Stimulated activated CD4-positive, alpha-beta T cell treated with anti-CD3 and anti-CD28 coated beads, Interleukin-15, amount 100 ng/mL, for 48 hours (primary cell): ENCODE measurements at regions not wholly inside any gene's neighbourhood (a gene's known extent, or its start where the extent isn't known, plus 50 kb on each side); places are given as distances from the start of the nearest gene placed in this dataset.

Experiments
- DNase-seq, 2 donors: peaks; one replicate each; pipeline ENCODE4 v3.0.0-alpha.2; 2020; ENCODE audit warnings: low read depth in 2 of 2

DNA sequence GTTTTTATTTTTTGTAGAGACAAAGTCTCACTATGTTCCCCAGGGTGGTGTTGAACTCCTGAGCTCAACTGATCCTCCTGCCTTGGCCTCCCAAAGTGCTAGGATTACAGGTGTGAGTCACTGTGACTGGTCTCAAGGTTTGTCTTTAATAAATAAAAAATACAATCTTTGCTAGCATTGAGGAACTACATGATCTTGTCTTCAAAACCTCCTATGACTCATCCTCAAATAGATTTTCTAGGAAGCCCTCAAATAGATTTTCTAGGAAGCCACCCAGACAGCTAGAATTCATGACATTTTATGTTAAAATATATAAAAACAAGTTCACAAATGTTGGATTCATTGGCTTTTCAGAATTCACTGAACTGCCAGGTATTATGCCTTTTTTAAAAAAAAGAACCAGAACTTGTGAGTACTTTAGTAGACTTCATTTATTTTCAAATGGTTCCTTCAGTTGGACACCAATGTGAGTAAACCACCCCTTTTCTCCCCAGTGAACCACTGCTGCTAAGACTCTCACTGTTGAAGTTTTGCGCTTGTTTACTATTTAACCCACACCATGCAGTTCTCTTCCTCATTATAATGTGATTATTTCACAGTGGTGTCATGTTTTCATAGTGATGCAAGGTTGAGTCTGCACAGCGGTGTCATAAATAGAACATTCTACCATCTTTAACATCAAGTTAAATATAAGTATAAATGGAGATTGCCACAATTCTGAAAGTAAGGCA, 303.9 kb downstream of the CASP12 start:
- no peak for DNase-seq

DNA sequence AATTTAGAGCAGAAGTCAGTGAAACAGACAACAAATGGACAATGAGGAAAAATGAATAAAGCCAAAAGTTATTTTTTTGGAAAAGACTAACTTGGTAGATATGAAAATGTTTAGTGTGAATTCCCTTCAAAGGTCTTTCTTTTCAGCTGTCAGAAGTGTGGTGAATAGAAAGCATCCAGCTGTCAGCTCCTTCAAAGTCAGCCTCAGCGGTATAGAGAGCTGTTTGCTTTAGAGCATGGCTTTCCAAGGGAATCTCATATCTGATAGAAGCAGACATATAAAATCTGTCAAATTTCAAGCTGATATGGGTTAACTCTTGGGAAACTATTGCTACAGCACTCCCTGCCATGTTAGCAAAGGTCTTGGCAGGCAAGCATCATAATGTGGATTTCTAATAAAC, 309.3 kb downstream of the CASP12 start:
- no peak for DNase-seq

- no peak for DNase-seq
Measured at GRCh38 chr11:104588446-104588845, 309.8 kb downstream of the CASP12 start.

GRCh38 chr11:104584823-104585222, 313.4 kb downstream of the CASP12 start:
- DNase-seq: no peak

GRCh38 chr11:104583857-104584256, 314.4 kb downstream of the CASP12 start:
- DNase-seq: no peak

GRCh38 chr11:104582431-104582830, 315.8 kb downstream of the CASP12 start:
- DNase-seq: no peak

DNA sequence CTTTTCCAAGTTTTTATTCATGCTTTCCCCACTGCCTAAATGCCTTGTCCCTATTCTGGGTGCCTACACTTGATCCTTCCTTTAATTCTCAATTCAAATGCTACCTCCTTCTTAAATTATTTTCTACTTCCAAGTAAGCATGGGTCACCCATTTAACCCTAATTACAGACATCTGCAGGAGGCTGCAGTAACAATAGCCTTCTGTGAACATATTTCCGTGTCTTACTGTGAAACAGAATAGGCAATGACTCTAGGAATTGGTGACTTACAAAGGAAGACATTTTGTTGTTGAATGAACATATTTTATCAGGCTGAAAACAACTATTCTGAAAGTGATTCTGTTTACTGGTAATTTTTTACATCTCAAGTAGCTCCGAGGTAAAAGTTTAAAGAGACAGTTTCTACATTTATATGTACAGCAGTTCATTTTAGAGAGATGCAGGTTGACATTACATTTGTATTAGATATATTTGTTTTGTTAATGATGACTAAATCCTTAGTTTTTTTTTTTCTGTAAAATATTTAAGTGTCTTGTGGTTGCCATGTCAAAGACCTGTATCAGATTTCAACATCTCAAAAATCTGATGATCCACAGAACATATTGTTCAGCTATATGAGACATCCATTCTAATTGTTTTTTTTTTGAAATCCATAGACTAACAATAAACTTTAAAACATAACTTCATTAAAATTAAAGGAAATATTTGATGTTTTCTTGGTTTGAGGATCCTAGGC, 316.8 kb downstream of the CASP12 start:
- DNase-seq: no peak

- no peak for DNase-seq
Measured at GRCh38 chr11:104573441-104573990, 324.7 kb downstream of the CASP12 start.

- DNase-seq: no peak
Measured at GRCh38 chr11:104572279-104572678, 326.0 kb downstream of the CASP12 start.

- no peak for DNase-seq
Measured at GRCh38 chr11:104570078-104570701, 328.1 kb downstream of the CASP12 start.

GRCh38 chr11:104565583-104565961, 332.7 kb downstream of the CASP12 start:
- DNase-seq: no peak

- no peak for DNase-seq
Measured at GRCh38 chr11:104564921-104565582, 333.2 kb downstream of the CASP12 start.

DNA sequence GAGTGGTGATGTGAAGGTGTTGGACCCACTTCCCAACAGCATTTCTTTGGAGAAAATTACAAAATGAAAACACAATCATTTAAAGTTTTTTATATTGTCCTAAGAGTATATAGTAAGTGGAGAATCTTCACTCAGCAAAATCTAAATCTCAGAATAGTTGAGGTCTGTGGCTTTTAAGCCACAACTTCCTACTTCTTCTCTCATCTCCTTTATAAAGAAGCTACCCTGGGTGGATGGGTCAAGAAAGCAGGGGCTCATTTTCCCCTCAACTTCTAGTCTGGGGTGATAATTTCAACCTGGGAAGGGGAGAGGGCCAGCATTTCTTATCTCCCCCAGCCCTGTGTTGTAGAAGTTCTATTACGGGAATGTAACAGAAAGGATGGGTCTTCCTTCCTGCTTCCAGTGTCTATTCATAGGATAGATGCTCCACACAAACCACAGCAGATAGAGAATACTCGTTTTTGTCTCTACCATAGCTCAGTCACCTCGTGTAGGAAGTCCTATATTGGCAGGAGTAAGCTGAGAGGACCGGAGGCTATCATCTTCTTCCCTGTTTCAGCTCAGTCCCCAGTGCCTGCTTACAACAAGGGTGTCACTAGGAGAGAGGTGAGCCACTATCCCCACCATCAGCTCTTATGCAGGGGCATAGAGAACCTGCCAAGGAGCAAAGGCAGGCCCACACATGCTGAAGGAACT, 341.5 kb downstream of the CASP12 start:
- no peak for DNase-seq

DNA sequence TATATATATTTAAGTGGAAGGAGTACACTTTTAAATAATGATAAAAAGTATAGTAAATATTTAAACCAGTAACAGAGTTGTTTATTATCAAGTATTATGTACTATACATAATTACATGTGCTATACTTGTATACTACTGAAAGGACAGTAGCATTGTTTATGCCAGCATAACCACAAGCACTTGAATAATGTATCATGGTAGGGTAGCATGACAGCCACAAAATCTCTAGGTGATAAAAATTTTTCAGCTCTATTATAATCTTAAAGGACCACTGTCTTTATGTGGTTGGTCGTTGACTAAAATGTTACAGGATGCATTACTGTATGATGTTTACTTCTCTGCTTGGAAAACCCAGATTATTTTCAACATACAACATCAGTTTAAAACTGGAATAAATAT, 349.2 kb downstream of the CASP12 start:
- no peak for DNase-seq

GRCh38 chr11:104547996-104548661, 350.1 kb downstream of the CASP12 start:
- no peak for DNase-seq

DNA sequence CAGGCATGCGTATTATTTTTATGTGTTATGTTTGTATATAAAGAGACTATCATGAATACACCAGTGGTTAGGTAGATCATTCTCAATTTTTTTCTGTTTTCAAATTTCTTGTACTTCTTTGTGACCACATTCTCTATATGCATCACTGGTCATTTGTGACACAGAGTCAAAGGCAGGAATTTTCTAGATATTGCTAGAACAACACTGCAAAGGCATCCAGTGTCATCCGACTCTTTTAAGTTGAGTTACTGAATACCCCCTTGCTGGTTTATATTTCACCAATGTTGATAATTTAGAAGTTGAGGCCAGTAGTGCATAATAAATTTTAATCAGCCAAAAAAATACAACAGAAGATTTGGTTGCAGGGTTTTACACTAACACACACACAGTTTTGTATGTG, 351.8 kb downstream of the CASP12 start:
- DNase-seq: no peak

DNA sequence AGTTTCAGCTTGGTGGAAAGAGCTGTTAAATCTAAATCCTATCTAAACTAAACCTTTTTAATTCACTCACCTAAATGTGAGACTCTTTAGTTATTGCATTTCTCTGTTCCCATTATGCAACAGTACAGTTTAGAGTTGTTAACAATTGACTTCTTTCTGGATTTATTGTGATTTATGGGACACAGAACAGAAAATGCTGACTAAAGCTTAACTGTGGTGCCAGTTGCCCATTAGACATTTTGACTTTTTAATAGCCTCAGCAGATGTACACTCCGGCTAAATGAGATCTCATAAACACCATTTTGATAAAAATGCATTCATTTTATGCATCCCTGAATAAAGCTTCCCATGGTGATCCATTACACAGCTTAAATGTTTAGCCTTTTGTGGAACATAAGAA, 356.6 kb downstream of the CASP12 start:
- no peak for DNase-seq

DNA sequence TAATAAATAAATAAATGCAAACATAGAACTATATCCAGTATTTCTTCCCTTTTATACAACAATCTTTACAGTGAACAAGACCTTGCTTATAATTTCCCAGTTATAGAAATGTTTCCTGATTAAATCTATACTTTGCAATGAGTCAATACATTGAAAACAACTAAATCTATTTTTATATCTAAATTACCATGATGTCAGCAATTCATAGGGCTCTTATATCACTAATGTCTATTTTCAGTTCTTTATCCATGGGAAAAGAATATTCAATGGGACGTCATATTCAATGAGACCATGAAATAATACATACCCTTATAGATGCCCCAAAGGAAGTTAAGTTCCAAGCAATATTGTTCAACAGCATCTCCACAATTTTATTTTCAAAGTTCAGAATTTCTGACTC, 359.9 kb downstream of the CASP12 start:
- DNase-seq: no peak

DNA sequence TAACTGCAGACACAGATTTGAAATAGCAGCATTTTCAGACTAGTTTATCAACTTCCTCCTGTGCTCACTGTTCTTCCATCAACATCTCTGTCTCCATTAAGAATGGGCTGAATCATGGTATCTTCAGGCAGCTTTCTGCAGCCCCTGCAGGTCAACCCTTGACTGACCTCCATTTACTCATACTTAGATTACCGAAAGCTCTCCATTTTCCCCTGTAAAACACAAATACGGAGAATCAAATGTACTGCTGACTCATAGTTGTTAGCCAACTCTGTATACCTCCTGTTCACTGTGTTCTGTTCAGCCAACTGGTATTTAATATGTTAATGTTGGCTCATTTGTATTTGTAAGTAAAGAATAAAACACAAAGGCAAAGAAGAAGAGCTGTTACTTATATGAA, 364.0 kb downstream of the CASP12 start:
- DNase-seq: no peak

GRCh38 chr11:104531894-104532293, 366.4 kb downstream of the CASP12 start:
- no peak for DNase-seq

GRCh38 chr11:104531075-104531474, 367.1 kb upstream of the PDGFD start:
- DNase-seq: no peak
